ENCODE measurements at regions not wholly inside any gene's neighbourhood (a gene's known extent, or its start where the extent isn't known, plus 50 kb on each side); places are given as distances from the start of the nearest gene placed in this dataset.

DNA sequence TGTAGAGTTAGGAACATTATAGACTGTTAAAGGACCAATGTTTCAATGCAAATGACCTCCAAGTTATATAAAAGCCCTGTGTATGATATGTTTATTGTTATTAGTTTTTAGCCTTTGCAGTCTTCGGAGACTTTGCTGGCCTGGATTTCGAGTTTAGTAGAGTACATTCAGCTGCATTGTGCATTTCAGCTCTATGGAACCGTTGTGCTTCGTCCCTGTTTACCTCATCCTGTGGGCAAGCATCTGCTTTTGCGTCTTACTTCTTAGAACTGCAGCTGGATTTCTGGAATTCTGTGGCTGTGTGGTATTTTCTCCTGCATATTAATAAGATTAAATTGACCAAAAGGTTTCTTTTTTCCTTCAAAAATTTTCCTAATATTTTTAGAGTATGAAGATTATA lies 138.6 kb downstream of the KCNRG start:
- TF ChIP-seq, protein P1, sequence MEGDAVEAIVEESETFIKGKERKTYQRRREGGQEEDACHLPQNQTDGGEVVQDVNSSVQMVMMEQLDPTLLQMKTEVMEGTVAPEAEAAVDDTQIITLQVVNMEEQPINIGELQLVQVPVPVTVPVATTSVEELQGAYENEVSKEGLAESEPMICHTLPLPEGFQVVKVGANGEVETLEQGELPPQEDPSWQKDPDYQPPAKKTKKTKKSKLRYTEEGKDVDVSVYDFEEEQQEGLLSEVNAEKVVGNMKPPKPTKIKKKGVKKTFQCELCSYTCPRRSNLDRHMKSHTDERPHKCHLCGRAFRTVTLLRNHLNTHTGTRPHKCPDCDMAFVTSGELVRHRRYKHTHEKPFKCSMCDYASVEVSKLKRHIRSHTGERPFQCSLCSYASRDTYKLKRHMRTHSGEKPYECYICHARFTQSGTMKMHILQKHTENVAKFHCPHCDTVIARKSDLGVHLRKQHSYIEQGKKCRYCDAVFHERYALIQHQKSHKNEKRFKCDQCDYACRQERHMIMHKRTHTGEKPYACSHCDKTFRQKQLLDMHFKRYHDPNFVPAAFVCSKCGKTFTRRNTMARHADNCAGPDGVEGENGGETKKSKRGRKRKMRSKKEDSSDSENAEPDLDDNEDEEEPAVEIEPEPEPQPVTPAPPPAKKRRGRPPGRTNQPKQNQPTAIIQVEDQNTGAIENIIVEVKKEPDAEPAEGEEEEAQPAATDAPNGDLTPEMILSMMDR (IDR thresholded peaks at IDR 0.05; ENCODE audit: borderline replicate concordance, extremely low read depth, low read length, poor library complexity, severe bottlenecking): no peak
- no peak for TF ChIP-seq EZH2 (IDR thresholded peaks at IDR 0.05; ENCODE audit: borderline replicate concordance, low read depth, low read length, severe bottlenecking)
